ENCODE measurements at regions not wholly inside any gene's neighbourhood (a gene's known extent, or its start where the extent isn't known, plus 50 kb on each side); places are given as distances from the start of the nearest gene placed in this dataset.

GRCh38 chr12:18908191-18908590, 170.3 kb downstream of the CAPZA3 start:
- DNase-seq (ENCODE audit: low read depth), result no peak
- no peak overlapping the region for H3K4me3 ChIP-seq (ENCODE audit: low read depth, low read length)
- TF ChIP-seq, protein P1, sequence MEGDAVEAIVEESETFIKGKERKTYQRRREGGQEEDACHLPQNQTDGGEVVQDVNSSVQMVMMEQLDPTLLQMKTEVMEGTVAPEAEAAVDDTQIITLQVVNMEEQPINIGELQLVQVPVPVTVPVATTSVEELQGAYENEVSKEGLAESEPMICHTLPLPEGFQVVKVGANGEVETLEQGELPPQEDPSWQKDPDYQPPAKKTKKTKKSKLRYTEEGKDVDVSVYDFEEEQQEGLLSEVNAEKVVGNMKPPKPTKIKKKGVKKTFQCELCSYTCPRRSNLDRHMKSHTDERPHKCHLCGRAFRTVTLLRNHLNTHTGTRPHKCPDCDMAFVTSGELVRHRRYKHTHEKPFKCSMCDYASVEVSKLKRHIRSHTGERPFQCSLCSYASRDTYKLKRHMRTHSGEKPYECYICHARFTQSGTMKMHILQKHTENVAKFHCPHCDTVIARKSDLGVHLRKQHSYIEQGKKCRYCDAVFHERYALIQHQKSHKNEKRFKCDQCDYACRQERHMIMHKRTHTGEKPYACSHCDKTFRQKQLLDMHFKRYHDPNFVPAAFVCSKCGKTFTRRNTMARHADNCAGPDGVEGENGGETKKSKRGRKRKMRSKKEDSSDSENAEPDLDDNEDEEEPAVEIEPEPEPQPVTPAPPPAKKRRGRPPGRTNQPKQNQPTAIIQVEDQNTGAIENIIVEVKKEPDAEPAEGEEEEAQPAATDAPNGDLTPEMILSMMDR (conservative IDR thresholded peaks at IDR 0.05; ENCODE audit: low read depth, low read length), result no peak

GRCh38 chr12:18919871-18920511, 182.1 kb downstream of the CAPZA3 start:
- no peak overlapping the region for H3K4me3 ChIP-seq (ENCODE audit: low read depth, low read length)
- TF ChIP-seq, protein P1 (conservative IDR thresholded peaks at IDR 0.05; ENCODE audit: low read depth, low read length), result no peak

DNA sequence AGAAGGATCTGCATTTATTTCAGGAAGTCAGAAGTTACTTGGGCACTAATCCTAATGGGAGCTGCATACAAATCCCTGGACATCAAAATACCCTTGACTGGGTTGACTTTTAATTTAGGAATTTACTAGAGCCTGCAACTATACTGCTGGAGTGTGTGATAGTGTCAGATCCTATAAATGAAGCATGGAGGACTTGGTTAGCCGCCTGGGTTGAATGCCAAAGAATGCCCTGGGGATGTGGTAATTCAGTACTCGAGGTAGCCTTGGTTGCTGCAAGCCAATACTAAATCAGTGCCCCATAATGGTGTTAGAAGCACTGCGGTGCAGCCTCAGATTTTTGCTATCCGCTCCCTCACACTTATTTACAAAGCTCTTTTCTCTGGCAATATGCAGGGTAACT, 184.9 kb downstream of the CAPZA3 start:
- TF ChIP-seq, protein P1 (conservative IDR thresholded peaks at IDR 0.05; ENCODE audit: low read depth, low read length), result no peak
- DNase-seq (ENCODE audit: low read depth), result no peak
- H3K4me3 ChIP-seq (ENCODE audit: low read depth, low read length), result no peak overlapping the region

More at GRCh38 chr12:18919871-18920511, 182.1 kb downstream of the CAPZA3 start:
- DNase-seq (ENCODE audit: low read depth), result no peak

GRCh38 chr12:18923721-18924120, 185.8 kb downstream of the CAPZA3 start:
- no peak for DNase-seq (ENCODE audit: low read depth)
- TF ChIP-seq, protein P1 (conservative IDR thresholded peaks at IDR 0.05; ENCODE audit: low read depth, low read length), result no peak
- no peak overlapping the region for H3K4me3 ChIP-seq (ENCODE audit: low read depth, low read length)

- DNase-seq (ENCODE audit: low read depth), result no peak
- TF ChIP-seq, protein P1 (conservative IDR thresholded peaks at IDR 0.05; ENCODE audit: low read depth, low read length), result no peak
- no peak overlapping the region for H3K4me3 ChIP-seq (ENCODE audit: low read depth, low read length)
Measured at GRCh38 chr12:18926188-18926587, 188.3 kb downstream of the CAPZA3 start.

DNA sequence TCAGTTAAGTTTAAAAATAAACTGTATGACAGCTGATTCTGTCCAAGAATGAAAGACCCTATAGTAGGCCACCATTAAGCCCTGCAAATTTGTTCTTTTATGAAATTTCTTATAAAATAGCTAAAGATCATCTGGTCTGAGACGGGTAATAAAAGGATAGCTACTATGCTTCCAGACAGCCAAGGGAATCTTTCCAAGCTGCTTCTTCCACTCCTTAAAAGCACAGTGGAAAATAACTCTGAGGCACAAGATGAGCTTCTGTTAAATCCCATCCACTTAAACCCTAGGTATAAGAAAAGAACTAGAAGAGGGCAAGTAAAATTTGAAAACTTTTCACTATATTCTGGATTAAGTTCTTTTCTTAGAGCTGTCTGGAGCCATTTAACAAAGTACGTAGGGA, 194.3 kb downstream of the CAPZA3 start:
- TF ChIP-seq, protein P1 (conservative IDR thresholded peaks at IDR 0.05; ENCODE audit: low read depth, low read length), result no peak
- H3K4me3 ChIP-seq (ENCODE audit: low read depth, low read length), result no peak overlapping the region
- DNase-seq (ENCODE audit: low read depth), result no peak

DNA sequence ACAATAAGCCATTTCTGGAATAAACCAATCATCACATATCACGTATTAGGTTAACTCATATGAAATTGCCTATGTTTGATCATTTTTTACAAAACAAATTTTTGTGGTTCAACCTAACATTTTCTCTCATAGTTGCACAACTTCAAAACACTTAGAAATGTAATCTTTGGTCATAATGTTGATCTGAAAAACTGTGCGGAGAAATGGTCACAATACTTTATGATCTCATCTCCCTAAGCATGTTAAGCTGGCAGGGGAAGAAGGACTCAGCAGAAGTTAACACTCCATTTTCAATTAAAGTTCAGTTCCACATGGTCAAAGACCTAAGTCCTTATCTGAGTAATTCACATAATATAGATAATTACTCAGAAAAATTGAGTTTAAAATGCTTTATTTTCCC, 194.8 kb downstream of the CAPZA3 start:
- H3K4me3 ChIP-seq (ENCODE audit: low read depth, low read length), result no peak overlapping the region
- TF ChIP-seq, protein P1 (conservative IDR thresholded peaks at IDR 0.05; ENCODE audit: low read depth, low read length), result no peak

More for the DNA sequence above, 194.8 kb downstream of the CAPZA3 start:
- no peak for DNase-seq (ENCODE audit: low read depth)
